Fibroblast of skin of back (primary cell): ENCODE measurements at regions not wholly inside any gene's neighbourhood (a gene's known extent, or its start where the extent isn't known, plus 50 kb on each side); places are given as distances from the start of the nearest gene placed in this dataset.
"Not testable (repeated sequence)": the region's sequence is repeated elsewhere in the genome, so short reads cannot be mapped to it uniquely, and the experiment has no call there.

ENCODE experiments used
- DNase-seq: peaks from one replicate; pipeline ENCODE4 v3.0.0-alpha.2; 2013

DNA sequence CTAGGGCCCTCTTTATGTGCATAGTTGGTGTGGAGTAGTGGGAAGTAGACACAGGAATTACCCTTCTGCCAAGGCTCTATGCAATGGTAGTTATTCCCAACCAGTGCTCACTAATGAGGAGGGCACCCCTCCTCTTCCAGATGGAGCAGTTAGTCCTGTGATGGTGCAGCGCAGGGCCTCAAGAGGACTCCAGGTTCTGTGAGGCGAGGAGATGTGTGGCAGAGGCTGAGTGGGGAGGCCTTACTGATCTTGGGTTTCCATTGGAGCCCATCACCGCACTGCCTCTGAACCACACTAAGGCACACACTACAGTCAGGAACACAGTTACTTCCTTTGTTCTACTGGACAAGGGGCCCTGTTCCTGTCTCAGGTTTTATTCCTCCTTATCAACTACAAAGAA lies 122.5 kb upstream of the POU3F1 start:
- DNase-seq, result no peak

DNA sequence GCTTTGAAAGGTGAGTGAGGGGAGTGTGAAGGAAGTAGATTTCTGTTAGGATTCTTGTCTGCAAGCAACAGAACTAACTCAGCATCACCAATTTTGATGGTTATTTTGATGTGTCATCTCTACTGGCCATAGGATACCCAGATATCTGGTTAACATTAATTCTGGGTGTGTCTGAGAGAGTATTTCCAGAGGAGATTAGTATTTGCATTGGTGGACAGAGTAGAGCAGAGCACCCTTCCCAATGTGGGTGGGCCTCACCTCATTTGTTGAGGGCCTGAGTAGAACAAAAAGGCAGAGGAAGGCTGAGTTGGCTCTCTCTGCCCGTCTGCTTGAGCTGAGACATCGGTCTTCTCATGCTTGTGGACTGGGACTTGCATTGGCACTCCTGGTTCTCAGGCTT lies 121.8 kb upstream of the POU3F1 start:
- no peak for DNase-seq

DNA sequence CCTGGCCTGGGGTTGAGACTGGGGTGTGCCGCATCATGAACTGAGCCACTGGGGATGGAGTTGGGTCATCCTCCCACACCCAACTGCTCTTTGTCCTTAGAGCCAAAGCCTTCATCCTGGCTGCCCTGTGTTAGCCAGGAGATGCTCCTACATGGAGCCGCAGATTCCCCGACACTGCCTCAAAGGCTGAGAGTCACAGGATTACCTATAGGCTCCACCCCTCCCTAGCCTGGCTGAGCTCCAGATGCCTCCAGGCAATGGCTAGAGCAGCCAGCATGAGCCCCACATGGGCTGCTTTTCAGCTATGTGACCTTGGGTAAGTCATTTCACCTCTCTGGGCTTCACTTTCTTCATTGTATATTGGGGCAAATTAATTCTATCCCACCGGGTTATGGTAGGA lies 119.9 kb upstream of the POU3F1 start:
- no peak for DNase-seq

GRCh38 chr1:38153778-38154470 lies 107.3 kb upstream of the POU3F1 start:
- DNase-seq, result no peak

DNA sequence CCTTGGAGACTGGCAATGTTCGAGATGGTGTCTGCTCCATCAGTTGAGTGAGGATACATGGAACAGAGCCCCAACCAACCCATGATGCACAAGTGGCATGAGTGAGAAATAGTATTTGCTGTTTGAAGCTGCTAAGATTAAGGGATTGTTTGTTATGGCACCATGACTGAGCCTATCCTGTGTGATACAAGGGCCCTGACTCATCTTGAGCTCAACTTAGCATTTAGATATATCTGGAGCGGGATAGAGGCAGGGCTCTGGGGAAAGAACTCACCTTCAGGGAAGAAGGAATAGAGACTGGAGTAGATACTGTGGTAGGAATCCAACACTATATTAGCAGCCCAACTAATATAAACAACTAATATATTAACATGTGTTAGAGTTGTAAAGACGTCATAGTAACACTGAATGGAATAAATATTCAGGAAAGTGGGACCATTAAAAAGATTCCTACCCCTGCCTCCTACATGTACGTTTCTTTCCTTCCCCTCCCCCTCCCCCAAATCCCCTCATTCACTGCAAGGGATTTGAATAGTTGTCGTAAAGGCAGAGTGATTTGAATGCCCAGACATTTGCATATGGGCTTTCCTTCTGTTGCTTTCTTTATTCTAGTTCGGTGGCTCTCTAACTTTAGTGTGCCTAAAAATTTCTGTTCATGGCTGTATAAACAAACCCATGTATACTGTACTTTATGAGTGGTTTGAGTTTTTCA lies 106.6 kb upstream of the POU3F1 start:
- no peak for DNase-seq

DNA sequence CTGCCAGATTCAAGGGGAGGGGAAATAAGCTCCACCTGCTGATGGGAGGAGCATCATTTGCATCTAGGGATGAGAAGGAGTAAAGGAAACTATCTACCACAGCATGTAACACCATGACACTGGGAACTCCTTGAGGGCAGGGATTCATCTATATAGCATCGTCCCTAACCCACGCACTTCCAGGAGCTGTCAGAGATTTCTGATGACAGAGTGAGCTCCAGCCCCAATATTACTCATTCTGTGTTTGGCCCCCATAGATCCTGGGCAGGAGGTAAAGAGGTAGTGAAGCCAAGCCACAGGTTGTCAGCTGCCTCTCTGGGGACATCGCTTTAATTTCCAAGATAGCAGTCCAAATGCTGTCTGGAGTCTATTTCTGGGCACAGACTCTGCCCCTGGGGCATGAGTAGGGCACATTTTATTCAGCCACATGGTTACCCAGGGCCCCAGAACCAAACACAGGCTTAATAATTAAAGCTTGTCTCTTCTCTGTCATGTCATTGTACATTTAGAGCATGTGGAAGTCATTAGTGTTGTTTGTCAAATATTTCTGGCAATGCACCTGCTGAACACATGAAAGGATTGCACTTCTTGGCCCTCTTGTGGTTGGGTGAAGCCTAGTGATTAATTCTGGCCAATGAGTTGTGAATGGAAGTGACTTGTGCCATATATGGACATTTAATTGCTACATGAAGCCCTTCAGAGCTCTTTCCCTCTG lies 105.9 kb upstream of the POU3F1 start:
- DNase-seq, result no peak

DNA sequence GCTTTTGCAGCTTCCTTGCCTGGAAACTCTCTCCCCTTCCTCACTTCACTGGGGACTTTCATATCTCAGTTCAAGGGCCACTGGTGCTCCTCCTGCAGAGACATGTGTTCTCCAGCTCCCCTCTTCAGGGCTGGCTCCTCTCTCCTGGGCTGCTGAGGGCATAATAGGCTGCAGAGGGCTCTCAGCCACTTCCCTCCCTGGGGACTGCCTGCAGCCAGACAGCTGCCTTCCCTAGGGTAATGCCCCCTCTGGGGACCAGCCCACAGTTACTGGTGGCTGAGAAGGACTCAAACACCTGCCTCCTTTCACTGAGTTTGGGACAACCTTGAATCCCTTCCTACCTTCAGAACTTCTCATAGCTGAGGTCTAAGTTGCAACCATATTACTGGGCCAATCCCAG lies 104.8 kb upstream of the POU3F1 start:
- DNase-seq, result no peak

GRCh38 chr1:38146079-38146478 lies 99.5 kb upstream of the POU3F1 start:
- DNase-seq, result not testable (repeated sequence)

DNA sequence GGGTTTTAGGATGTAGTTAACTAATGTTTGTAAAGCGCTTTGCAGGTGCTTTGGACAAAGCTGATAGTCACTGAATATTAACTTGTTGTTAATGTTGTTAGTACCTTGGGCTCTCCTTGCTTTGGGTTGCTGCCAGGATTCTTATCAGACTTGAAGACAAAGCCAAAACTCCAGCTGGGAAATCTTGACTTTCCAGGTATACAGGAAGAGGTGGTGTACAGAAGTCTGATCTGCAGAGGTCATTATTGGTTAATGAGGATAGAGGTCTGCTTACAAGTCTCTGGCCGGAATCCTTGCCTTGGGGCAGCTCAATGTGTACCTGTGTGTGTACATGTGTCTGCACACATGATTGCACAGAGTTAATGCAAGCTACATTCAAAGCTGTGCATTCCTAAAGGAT lies 96.0 kb upstream of the POU3F1 start:
- no peak for DNase-seq

DNA sequence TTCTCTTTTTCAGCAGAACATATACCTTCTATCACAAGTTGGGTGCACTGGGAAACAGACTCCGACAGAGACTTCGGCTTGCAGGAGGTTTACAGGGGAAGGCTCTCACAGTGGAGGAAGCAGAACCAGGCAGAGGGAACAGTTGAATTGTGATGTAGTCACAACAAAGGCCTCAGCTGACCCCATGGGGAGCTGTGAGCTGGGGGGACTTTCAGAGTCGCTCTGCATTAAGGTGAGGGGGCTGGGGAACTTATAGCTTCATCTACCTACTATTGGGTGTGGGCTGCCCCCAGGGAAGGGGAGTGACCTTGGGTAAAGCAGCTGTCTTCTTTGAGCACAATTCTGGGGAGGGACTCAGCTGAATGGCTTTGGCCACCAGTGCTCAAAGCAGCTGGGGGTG lies 94.9 kb upstream of the POU3F1 start:
- DNase-seq, result no peak

DNA sequence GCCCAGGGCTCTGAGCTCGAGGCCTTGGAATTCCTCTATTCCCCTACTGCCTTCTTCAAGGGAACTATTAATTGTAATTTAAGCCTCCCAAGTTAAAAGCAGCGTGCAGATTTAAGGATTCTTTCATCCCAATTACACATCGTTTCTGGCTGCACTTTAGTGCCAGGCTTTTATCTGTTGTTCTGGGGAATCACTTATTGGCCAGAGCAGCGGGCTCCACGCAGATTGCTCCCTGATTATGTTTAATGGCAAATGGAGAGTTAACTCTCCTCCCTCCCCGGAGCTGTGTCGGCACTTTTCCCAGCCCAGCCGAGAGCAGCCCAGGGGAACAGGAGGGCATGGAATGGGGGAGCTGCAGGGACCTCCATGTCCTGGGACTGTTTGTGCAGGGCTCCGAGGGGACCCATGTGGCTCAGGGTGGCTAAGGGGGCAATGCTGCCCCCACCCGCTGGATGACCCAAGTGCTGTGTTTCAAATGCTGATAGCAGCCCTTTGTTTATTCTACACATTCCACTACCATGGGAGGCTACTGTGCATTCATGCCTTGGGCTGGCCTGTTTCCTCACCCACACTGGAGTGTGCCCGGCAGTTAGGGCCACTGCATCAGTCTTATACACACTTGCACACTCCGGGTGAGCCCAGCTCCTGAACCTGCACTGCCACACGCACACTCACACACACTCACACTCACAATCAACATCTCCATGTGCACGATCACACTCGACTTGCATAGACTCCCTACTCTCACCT lies 93.3 kb upstream of the POU3F1 start:
- DNase-seq, result peak; percentile 58

DNA sequence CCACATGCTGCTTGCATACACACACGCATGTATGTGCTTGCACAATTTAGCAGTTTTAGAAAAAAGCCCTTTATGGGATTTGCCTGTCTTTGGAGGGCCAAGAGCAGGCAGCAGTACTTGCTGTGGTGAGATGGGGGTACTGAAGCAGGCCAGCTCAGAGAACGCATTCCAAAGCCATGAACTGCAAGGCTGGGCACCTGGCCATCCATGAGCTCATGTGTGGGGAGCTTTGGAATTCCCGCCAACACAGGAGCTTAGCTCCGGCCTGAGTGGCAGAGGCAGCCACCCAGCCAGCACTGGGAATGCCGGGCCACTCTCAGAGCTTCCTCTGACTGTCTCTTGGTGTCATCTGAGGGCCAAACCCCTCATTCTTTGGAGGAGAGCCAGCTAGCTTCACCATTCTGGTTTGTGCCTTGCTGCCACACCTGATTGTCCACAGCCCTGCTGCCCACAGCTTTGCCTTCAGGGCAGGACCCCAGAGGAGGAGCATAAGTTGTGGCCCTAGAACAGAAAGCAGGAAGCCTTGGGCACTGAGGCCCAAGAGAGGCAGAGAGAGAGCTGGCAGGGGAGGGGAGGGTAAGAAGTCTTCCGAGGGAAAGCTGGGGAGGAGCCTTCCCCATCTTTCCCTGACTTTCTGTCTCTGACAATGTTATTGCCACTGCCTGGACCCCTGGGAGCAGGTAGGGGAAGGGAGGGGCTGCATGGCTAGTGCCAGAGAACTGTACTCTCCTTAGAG lies 92.1 kb upstream of the POU3F1 start:
- DNase-seq, result peak; percentile 98

GRCh38 chr1:38137164-38137563 lies 90.6 kb upstream of the POU3F1 start:
- DNase-seq, result no peak

DNA sequence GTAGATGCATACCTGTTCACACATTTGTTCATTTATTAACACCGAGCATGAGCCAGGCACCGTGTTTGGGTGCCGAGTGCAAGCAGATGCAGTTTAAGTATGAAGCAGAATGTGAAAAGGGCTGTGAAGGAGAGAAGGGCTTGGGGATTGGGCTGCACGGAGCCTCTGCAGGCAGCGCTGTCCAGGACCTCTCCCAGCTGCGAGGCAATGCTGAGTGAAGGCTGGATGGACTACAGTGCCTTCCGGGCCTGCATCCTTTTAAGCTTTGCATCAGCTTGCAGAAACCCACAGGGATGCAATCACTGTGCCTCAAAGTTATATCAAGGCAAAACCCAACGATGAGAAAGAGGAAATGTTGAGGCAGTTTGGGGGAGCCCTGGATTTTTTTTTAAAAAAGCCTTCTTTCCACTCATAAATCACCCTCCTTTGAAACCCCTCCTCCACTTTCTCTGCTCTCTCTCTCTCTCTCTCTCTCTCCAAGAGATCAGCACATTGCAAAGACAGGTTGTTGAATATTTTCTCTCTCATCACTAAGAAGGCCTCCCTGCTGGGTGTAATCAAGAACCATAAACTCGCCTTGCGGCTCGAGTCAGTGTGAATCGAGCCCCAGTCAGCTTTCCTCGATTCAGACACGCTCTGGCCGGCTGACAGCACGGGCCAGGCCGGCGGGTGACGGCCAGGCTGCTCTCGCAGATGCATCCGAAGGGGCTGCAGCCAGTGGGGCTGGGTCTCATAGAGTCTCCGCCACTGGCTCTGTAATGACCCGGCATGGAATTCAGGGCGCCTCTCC lies 89.2 kb upstream of the POU3F1 start:
- no peak for DNase-seq

DNA sequence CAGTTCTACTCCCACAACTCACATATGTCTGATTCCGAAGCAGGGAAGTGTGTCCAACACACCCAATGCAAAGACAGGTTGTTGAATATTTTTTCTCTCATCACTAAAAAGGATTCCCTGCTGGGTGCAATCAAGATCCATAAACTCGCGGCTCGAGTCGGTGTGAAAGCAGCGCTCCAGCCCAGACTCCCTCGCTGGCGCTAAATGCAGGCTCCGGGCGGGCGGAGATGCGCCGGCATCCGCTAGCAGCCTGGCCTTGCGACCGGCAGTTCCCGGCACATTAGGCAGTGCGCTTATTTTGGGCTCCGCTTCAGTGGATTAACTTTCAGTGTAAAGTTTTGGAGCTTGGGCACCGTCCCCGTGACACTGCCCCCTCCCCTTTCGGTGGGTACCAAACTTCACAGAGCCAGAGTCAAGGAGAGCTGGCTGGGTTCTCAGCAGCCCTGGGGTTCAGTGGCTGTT lies 87.7 kb upstream of the POU3F1 start:
- no peak for DNase-seq

- DNase-seq, result no peak
These were observed 87.2 kb upstream of the POU3F1 start for GRCh38 chr1:38133756-38134155.

DNA sequence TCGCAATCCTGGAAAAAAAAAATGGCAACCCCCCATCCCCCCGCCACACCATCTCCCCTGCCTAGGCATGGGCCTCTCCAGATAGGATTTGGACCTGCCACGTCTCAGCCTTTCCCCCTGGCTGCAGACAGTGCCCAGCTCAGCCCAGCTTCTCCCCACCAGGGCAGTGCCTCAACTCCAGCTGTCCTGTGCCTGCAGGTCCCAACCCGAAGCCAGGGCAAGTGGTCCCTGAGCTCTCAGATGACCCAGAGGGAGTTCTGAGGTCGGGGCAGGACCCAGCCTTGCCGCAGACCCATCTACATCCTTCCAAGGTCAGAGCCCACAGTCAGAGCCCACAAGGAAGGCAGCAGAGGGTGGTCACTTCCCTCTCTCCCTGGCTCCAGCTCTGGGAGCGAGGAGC lies 86.7 kb upstream of the POU3F1 start:
- no peak for DNase-seq

DNA sequence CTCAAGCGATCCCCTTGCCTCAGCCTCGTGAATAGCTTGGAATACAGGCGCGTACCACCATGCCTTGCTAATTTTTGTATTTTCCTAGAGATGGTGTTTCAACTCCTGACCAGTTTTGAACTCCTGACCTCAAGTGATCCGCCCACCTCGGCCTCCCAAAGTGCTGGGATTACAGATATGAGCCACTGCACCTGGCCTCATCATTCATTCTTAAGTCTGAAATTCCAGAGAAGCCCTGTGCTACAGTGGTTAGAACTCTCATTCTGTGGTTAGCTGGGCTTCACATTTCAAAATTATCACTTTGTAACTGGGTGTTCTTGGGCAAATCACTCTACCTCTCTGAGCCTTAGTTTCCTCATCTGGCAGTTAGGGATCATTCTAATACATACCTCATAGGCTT lies 86.1 kb upstream of the POU3F1 start:
- no peak for DNase-seq

GRCh38 chr1:38131024-38131585 lies 84.5 kb upstream of the POU3F1 start:
- DNase-seq, result no peak

DNA sequence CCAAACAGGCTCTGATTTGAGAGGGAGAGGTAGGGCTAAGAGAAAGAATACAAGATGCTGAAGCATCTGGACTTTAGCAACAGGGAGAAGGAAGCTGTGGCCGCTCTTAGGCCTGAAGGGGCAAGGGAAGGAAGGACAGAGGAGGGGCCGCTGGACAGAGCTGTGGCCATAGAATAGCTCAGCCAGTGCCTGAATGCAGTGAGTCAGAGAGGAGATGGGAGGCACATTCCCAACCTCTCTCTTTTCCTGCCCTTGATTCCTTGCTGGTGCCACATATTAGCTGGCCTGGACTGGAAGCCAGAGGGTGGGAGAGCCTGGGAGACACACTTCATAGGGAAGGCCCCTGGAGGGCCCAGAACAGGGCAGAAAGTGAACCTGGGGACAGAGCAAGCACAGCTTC lies 83.4 kb upstream of the POU3F1 start:
- peak; percentile 22 for DNase-seq

DNA sequence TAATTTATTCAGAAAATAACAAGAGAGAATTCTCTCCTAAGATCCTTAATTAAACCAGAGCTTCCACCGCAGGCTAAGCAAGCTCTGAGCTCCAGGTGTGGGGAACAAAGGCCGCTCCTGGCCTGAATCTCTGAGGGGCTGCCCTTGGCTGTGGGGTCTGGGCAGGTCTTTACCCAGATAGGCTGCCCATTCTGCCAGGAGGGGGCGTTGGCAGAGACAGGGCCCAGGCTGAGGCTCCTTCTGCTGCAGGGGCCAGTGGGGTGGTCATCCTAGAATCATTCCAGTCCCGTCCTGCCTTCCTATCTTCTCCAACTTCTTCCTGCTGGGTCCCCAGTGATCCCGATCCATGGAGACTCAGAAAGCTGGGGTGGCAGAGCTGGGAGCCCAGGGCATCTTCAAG lies 82.9 kb upstream of the POU3F1 start:
- DNase-seq, result no peak
